BE2C (cell line): ENCODE measurements at regions not wholly inside any gene's neighbourhood (a gene's known extent, or its start where the extent isn't known, plus 50 kb on each side); places are given as distances from the start of the nearest gene placed in this dataset.

Experiments used
- DNase-seq: peaks from one replicate; pipeline ENCODE4 v3.0.0-alpha.2; 2020
- H3K27me3 ChIP-seq: fragments of 250-450 bp; sonication (Bioruptor Pico); 2 replicates; pipeline ENCODE4 v1.5.1; 2020; ENCODE audit warnings: mild to moderate bottlenecking
- H3K36me3 ChIP-seq: fragments of 250-450 bp; sonication (Bioruptor Pico); 2 replicates; pipeline ENCODE4 v1.5.1; 2020; ENCODE audit warnings: mild to moderate bottlenecking
- H3K4me1 ChIP-seq: fragments of 250-450 bp; sonication (Bioruptor Pico); 2 replicates; pipeline ENCODE4 v1.5.1; 2020
- H3K4me3 ChIP-seq: 2 replicates; pipeline ENCODE4 v1.5.1; 2011; ENCODE audit warnings: low read depth, low read length
- H3K9me3 ChIP-seq: fragments of 250-450 bp; sonication (Bioruptor Pico); 2 replicates; pipeline ENCODE4 v1.5.1; 2020
- TF ChIP-seq, protein P1 (sequence below): IDR thresholded peaks from 2 replicates; pipeline ENCODE4 v1.5.1; 2012; ENCODE audit warnings: mild to moderate bottlenecking, low read depth, low read length

DNA sequence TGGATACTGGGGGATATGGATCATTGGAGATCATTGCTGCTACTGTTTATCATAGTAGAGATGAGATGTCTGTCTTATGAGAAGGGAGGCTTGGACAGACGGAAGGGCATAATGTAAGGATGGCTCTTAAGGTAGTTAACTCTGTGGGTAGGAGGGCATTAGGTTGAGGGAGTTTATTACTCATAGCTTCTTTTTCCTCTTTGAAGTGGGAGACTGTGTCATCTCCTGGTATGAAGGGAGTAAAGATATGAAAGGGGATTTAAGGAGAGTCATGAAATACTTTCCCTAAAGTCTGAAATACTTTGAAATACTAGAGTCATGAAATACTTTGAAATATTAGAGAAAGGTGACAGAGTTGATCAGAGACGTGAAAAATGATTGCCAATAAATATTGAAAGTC, 255.5 kb upstream of the PITX2 start:
- Histone ChIP-seq H3K27me3 (no peaks in the 10 kb centered on the region), H3K36me3 (no peaks in the 10 kb centered on the region), H3K4me1 (no peaks in the 10 kb centered on the region), H3K9me3 (no peaks in the 10 kb centered on the region), H3K4me3 (no peak overlapping the region)
- TF ChIP-seq, protein P1, sequence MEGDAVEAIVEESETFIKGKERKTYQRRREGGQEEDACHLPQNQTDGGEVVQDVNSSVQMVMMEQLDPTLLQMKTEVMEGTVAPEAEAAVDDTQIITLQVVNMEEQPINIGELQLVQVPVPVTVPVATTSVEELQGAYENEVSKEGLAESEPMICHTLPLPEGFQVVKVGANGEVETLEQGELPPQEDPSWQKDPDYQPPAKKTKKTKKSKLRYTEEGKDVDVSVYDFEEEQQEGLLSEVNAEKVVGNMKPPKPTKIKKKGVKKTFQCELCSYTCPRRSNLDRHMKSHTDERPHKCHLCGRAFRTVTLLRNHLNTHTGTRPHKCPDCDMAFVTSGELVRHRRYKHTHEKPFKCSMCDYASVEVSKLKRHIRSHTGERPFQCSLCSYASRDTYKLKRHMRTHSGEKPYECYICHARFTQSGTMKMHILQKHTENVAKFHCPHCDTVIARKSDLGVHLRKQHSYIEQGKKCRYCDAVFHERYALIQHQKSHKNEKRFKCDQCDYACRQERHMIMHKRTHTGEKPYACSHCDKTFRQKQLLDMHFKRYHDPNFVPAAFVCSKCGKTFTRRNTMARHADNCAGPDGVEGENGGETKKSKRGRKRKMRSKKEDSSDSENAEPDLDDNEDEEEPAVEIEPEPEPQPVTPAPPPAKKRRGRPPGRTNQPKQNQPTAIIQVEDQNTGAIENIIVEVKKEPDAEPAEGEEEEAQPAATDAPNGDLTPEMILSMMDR: no peak
- no peak for DNase-seq

- Histone ChIP-seq H3K4me3 (no peak overlapping the region), H3K9me3 (no peaks in the 10 kb centered on the region), H3K4me1 (no peaks in the 10 kb centered on the region), H3K27me3 (no peaks in the 10 kb centered on the region), H3K36me3 (no peaks in the 10 kb centered on the region)
- no peak for DNase-seq
- TF ChIP-seq, protein P1: no peak
Observed at GRCh38 chr4:110878956-110879355, 256.1 kb upstream of the PITX2 start.

GRCh38 chr4:110886270-110886669, 263.4 kb upstream of the PITX2 start:
- Histone ChIP-seq H3K4me3 (no peak overlapping the region), H3K36me3 (no peaks in the 10 kb centered on the region), H3K9me3 (no peaks in the 10 kb centered on the region), H3K27me3 (no peaks in the 10 kb centered on the region), H3K4me1 (no peaks in the 10 kb centered on the region)
- no peak for DNase-seq
- TF ChIP-seq, protein P1: no peak

GRCh38 chr4:110886856-110887255, 264.0 kb upstream of the PITX2 start:
- DNase-seq: no peak
- no peak overlapping the region for H3K4me3 ChIP-seq
- no peaks in the 10 kb centered on the region for H3K4me1 ChIP-seq
- H3K9me3 ChIP-seq: no peaks in the 10 kb centered on the region
- TF ChIP-seq, protein P1: no peak
- H3K27me3 ChIP-seq: no peaks in the 10 kb centered on the region
- no peaks in the 10 kb centered on the region for H3K36me3 ChIP-seq

GRCh38 chr4:110897784-110898183, 274.9 kb upstream of the PITX2 start:
- no peak for DNase-seq
- Histone ChIP-seq H3K36me3 (no peaks in the 10 kb centered on the region), H3K4me1 (no peaks in the 10 kb centered on the region; the same call in 1 of the 2 replicates), H3K9me3 (no peaks in the 10 kb centered on the region), H3K4me3 (no peak overlapping the region), H3K27me3 (peaks cover 19% of the 10 kb centered on the region)
- TF ChIP-seq, protein P1: no peak

DNA sequence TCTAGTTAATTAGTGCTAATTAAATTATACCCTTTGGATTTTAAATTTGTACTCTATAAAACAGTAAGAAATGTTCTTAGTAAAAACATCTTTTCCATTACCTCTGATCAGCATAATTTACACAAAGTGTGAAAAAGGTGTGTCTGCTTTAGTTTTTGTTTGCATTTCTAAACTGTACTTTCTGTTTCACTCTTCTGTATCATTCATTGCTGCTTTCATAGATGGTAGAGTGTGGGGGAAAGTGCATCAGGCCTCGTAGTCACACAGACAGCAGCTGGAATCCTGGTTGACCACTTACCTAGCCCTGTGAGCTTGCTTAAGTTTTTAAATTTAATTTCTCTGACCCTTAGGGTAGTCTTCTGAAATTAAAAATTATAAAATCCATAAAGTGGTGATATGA, 275.4 kb upstream of the PITX2 start:
- H3K36me3 ChIP-seq: no peaks in the 10 kb centered on the region
- H3K27me3 ChIP-seq: peaks cover 19% of the 10 kb centered on the region
- no peaks in the 10 kb centered on the region; the same call in 1 of the 2 replicates for H3K4me1 ChIP-seq
- no peak overlapping the region for H3K4me3 ChIP-seq
- TF ChIP-seq, protein P1: no peak
- no peaks in the 10 kb centered on the region for H3K9me3 ChIP-seq
- no peak for DNase-seq
